ENCODE measurements at regions not wholly inside any gene's neighbourhood (a gene's known extent, or its start where the extent isn't known, plus 50 kb on each side); places are given as distances from the start of the nearest gene placed in this dataset.
"Not testable (repeated sequence)": the region's sequence is repeated elsewhere in the genome, so short reads cannot be mapped to it uniquely, and the experiment has no call there.

GRCh38 chr1:48071513-48071912 is 74.3 kb upstream of the TRABD2B start:
- Histone ChIP-seq H3K27me3 (ENCODE audit: control insufficient read depth in 1 of 2, insufficient read depth in 2 of 2, low read length in 2 of 2) (peaks cover 0 to 2% of the 10 kb centered on the region in 2 donors), H3K27ac (ENCODE audit: low read depth in 2 of 2, low read length in 1 of 2) (no peak overlapping the region), H3K4me3 (ENCODE audit: low read depth in 1 of 2, low read length in 2 of 2) (no peak overlapping the region), H3K36me3 (ENCODE audit: control insufficient read depth in 2 of 2, insufficient read depth in 2 of 2, low read length in 1 of 2) (no peaks in the 10 kb centered on the region), H3K4me1 (ENCODE audit: control insufficient read depth in 2 of 2, insufficient read depth in 2 of 2, low read length in 1 of 2) (no peaks in the 10 kb centered on the region), H3K9me3 (ENCODE audit: control insufficient read depth in 2 of 2, insufficient read depth in 1 of 2, low read depth in 1 of 2, low read length in 1 of 2) (no peaks in the 10 kb centered on the region)
- 95 to 100% methylated on average over 1 of the region's 1 CpG for WGBS, 2 donors

GRCh38 chr1:48070396-48070750 is 73.2 kb upstream of the TRABD2B start:
- no peaks in the 10 kb centered on the region for H3K9me3 ChIP-seq (ENCODE audit: control insufficient read depth in 2 of 2, insufficient read depth in 1 of 2, low read depth in 1 of 2, low read length in 1 of 2)
- H3K27me3 ChIP-seq (ENCODE audit: control insufficient read depth in 1 of 2, insufficient read depth in 2 of 2, low read length in 2 of 2) = peaks cover 0 to 2% of the 10 kb centered on the region in 2 donors
- no peak overlapping the region for H3K27ac ChIP-seq (ENCODE audit: low read depth in 2 of 2, low read length in 1 of 2)
- H3K4me3 ChIP-seq (ENCODE audit: low read depth in 1 of 2, low read length in 2 of 2) = no peak overlapping the region
- H3K36me3 ChIP-seq (ENCODE audit: control insufficient read depth in 2 of 2, insufficient read depth in 2 of 2, low read length in 1 of 2) = no peaks in the 10 kb centered on the region
- 78 to 79% methylated on average over 4 of the region's 4 CpGs for WGBS, 2 donors
- H3K4me1 ChIP-seq (ENCODE audit: control insufficient read depth in 2 of 2, insufficient read depth in 2 of 2, low read length in 1 of 2) = no peaks in the 10 kb centered on the region

DNA sequence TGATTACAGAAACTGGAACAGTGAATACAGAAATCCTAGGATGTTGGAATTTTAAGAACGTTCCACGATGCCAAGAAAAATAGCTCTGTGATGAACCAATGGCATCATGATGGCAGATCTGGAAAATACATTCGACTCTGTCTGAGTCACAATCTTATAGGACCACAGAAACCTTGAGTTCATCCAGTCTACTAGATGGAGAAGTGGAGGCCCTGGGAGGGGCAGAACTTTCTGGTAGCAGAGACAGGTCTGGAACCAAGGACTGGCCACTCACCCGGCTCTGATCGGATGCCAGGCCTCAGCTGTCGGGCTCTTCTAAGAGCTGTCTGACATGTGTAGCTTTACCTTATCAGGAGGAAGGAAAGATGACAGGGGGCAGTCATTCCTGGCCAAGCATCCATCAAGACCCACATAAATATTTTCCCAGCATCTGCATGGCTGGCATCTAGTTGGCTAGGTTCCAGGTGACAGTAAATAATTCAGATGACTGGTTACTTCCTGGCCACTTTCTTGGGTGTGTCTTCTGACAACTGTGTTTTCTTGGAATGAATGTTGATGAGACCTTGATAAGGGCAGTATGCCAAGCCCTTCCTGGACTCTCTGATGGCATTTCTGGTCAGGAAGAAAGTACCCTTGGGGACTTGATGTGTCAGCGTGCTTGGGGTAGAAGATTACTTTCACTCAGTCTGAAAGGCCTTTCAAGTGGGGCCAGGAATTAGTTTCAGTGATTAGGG is 72.6 kb upstream of the TRABD2B start:
- no peaks in the 10 kb centered on the region for H3K4me1 ChIP-seq (ENCODE audit: control insufficient read depth in 2 of 2, insufficient read depth in 2 of 2, low read length in 1 of 2)
- H3K27ac ChIP-seq (ENCODE audit: low read depth in 2 of 2, low read length in 1 of 2) = no peak overlapping the region
- 72 to 74% methylated on average over 7 of the region's 7 CpGs for WGBS, 2 donors
- no peaks in the 10 kb centered on the region for H3K9me3 ChIP-seq (ENCODE audit: control insufficient read depth in 2 of 2, insufficient read depth in 1 of 2, low read depth in 1 of 2, low read length in 1 of 2)
- no peak overlapping the region for H3K4me3 ChIP-seq (ENCODE audit: low read depth in 1 of 2, low read length in 2 of 2)
- H3K27me3 ChIP-seq (ENCODE audit: control insufficient read depth in 1 of 2, insufficient read depth in 2 of 2, low read length in 2 of 2) = peaks cover 0 to 2% of the 10 kb centered on the region in 2 donors
- H3K36me3 ChIP-seq (ENCODE audit: control insufficient read depth in 2 of 2, insufficient read depth in 2 of 2, low read length in 1 of 2) = no peaks in the 10 kb centered on the region

- no peaks in the 10 kb centered on the region for H3K36me3 ChIP-seq (ENCODE audit: control insufficient read depth in 2 of 2, insufficient read depth in 2 of 2, low read length in 1 of 2)
- H3K4me1 ChIP-seq (ENCODE audit: control insufficient read depth in 2 of 2, insufficient read depth in 2 of 2, low read length in 1 of 2) = no peaks in the 10 kb centered on the region
- H3K27ac ChIP-seq (ENCODE audit: low read depth in 2 of 2, low read length in 1 of 2) = no peak overlapping the region
- 68 to 87% methylated on average over 1 of the region's 1 CpG for WGBS, 2 donors
- peaks cover 0 to 2% of the 10 kb centered on the region in 2 donors for H3K27me3 ChIP-seq (ENCODE audit: control insufficient read depth in 1 of 2, insufficient read depth in 2 of 2, low read length in 2 of 2)
- H3K9me3 ChIP-seq (ENCODE audit: control insufficient read depth in 2 of 2, insufficient read depth in 1 of 2, low read depth in 1 of 2, low read length in 1 of 2) = no peaks in the 10 kb centered on the region
- H3K4me3 ChIP-seq (ENCODE audit: low read depth in 1 of 2, low read length in 2 of 2) = no peak overlapping the region
Observed at GRCh38 chr1:48068206-48068605, 71.0 kb upstream of the TRABD2B start.

GRCh38 chr1:48066936-48067335 is 69.8 kb upstream of the TRABD2B start:
- Histone ChIP-seq H3K9me3 (ENCODE audit: control insufficient read depth in 2 of 2, insufficient read depth in 1 of 2, low read depth in 1 of 2, low read length in 1 of 2) (no peaks in the 10 kb centered on the region), H3K36me3 (ENCODE audit: control insufficient read depth in 2 of 2, insufficient read depth in 2 of 2, low read length in 1 of 2) (no peaks in the 10 kb centered on the region), H3K4me1 (ENCODE audit: control insufficient read depth in 2 of 2, insufficient read depth in 2 of 2, low read length in 1 of 2) (no peaks in the 10 kb centered on the region), H3K4me3 (ENCODE audit: low read depth in 1 of 2, low read length in 2 of 2) (no peak overlapping the region), H3K27ac (ENCODE audit: low read depth in 2 of 2, low read length in 1 of 2) (no peak overlapping the region), H3K27me3 (ENCODE audit: control insufficient read depth in 1 of 2, insufficient read depth in 2 of 2, low read length in 2 of 2) (peaks cover 0 to 2% of the 10 kb centered on the region in 2 donors)
- WGBS, 2 donors = 62 to 80% methylated on average over 4 of the region's 4 CpGs

DNA sequence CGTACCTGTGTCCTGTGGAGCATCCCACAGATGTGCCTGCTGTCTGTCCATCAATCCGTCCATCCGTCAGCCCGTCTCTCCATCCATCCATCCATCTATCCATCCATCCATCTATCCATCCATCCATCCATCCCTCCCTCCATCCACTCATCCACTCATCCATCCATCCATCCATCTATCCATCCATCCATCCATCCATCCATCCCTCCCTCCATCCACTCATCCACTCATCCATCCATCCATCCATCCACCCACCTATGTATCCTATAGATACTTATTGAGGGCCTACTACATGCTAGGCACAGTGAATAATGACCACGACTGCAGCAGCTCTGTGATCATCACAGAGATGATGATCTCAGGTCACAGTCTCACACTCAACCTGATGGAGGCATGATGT is 67.5 kb upstream of the TRABD2B start:
- H3K27ac ChIP-seq (ENCODE audit: low read depth in 2 of 2, low read length in 1 of 2); H3K9me3 ChIP-seq (ENCODE audit: control insufficient read depth in 2 of 2, insufficient read depth in 1 of 2, low read depth in 1 of 2, low read length in 1 of 2); H3K36me3 ChIP-seq (ENCODE audit: control insufficient read depth in 2 of 2, insufficient read depth in 2 of 2, low read length in 1 of 2); H3K27me3 ChIP-seq (ENCODE audit: control insufficient read depth in 1 of 2, insufficient read depth in 2 of 2, low read length in 2 of 2); H3K4me1 ChIP-seq (ENCODE audit: control insufficient read depth in 2 of 2, insufficient read depth in 2 of 2, low read length in 1 of 2); H3K4me3 ChIP-seq (ENCODE audit: low read depth in 1 of 2, low read length in 2 of 2): not testable (repeated sequence)
- 90 to 93% methylated on average over 5 of the region's 5 CpGs for WGBS, 2 donors

- Histone ChIP-seq H3K4me3 (ENCODE audit: low read depth in 1 of 2, low read length in 2 of 2) (no peak overlapping the region), H3K9me3 (ENCODE audit: control insufficient read depth in 2 of 2, insufficient read depth in 1 of 2, low read depth in 1 of 2, low read length in 1 of 2) (no peaks in the 10 kb centered on the region), H3K27me3 (ENCODE audit: control insufficient read depth in 1 of 2, insufficient read depth in 2 of 2, low read length in 2 of 2) (no peaks in the 10 kb centered on the region), H3K36me3 (ENCODE audit: control insufficient read depth in 2 of 2, insufficient read depth in 2 of 2, low read length in 1 of 2) (no peaks in the 10 kb centered on the region), H3K4me1 (ENCODE audit: control insufficient read depth in 2 of 2, insufficient read depth in 2 of 2, low read length in 1 of 2) (no peaks in the 10 kb centered on the region), H3K27ac (ENCODE audit: low read depth in 2 of 2, low read length in 1 of 2) (no peak overlapping the region)
- 9 to 21% methylated on average over 1 of the region's 1 CpG for WGBS, 2 donors
Observed at GRCh38 chr1:48062353-48062752, 65.2 kb upstream of the TRABD2B start.

DNA sequence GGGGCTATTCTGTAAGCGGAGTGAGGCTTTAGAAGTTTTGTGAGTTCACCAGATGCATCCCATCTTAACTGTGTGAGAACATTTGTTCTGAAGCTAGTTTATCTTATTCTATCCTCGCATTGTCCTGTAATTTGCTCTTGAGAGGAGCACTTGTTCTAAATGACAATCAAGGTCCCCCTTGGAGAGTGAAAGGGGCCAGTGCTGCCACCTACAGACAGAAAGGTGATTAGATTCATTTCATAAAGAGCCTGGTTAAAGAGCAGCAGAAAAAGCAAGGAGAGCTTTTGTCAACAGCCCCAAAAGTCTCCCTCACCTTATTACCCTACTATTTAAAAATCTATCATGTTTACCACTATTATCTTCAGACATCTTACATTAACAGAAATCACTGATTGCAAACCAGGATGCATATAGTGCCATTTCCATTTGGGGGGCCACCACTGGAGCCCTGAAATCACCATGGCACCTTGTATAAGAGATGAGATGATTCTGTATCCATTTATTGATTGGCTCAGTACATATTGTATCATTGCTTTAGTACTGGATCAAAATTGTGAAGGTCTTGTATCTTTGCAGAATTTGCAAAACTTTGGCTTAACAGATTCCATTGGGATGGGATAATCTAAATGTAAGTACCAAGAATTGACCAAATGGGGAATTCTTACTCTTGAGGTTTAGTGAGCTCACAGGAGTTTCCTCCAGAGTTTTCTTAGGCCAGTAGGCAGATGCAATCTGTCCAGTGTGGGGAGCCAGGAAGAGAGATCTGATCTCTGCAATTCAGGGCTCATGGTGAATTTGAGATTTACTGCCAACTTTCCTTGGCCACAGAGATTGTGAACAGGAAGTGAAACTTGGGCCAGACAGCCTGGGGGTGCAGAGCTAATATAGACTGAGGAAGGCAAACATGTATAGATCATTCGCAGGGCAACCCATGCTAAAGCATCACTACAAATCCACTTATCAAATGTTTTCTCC is 64.3 kb upstream of the TRABD2B start:
- Histone ChIP-seq H3K9me3 (ENCODE audit: control insufficient read depth in 2 of 2, insufficient read depth in 1 of 2, low read depth in 1 of 2, low read length in 1 of 2) (no peaks in the 10 kb centered on the region), H3K4me1 (ENCODE audit: control insufficient read depth in 2 of 2, insufficient read depth in 2 of 2, low read length in 1 of 2) (no peaks in the 10 kb centered on the region), H3K4me3 (ENCODE audit: low read depth in 1 of 2, low read length in 2 of 2) (no peak overlapping the region), H3K27ac (ENCODE audit: low read depth in 2 of 2, low read length in 1 of 2) (no peak overlapping the region), H3K36me3 (ENCODE audit: control insufficient read depth in 2 of 2, insufficient read depth in 2 of 2, low read length in 1 of 2) (no peaks in the 10 kb centered on the region), H3K27me3 (ENCODE audit: control insufficient read depth in 1 of 2, insufficient read depth in 2 of 2, low read length in 2 of 2) (no peaks in the 10 kb centered on the region)
- 44 to 45% methylated on average over 3 of the region's 3 CpGs for WGBS, 2 donors

DNA sequence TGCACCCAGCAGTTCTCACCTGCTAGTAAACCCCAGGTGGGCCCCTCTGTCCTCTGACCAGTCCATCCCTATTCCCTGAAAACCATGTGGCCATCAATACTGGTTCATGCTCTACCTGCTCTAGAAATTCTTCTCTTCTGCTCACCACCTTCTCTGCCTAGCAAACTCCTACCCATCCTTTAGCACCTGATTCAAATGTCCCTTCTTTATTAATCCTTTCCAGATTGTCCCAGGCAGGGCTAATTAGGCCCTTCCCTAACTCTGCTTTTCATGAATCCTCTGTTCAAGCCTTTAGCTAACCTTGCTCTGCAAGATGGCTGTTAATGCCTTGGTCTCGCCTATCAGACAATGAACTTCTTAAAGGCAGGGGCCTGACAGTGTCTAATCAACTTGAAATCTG is 62.1 kb upstream of the TRABD2B start:
- Histone ChIP-seq H3K27me3 (ENCODE audit: control insufficient read depth in 1 of 2, insufficient read depth in 2 of 2, low read length in 2 of 2) (no peaks in the 10 kb centered on the region), H3K4me3 (ENCODE audit: low read depth in 1 of 2, low read length in 2 of 2) (no peak overlapping the region), H3K9me3 (ENCODE audit: control insufficient read depth in 2 of 2, insufficient read depth in 1 of 2, low read depth in 1 of 2, low read length in 1 of 2) (no peaks in the 10 kb centered on the region), H3K36me3 (ENCODE audit: control insufficient read depth in 2 of 2, insufficient read depth in 2 of 2, low read length in 1 of 2) (no peaks in the 10 kb centered on the region), H3K27ac (ENCODE audit: low read depth in 2 of 2, low read length in 1 of 2) (no peak overlapping the region), H3K4me1 (ENCODE audit: control insufficient read depth in 2 of 2, insufficient read depth in 2 of 2, low read length in 1 of 2) (no peaks in the 10 kb centered on the region)
- 91 to 97% methylated on average over 1 of the region's 1 CpG for WGBS, 2 donors
